ENCODE measurements at regions not wholly inside any gene's neighbourhood (a gene's known extent, or its start where the extent isn't known, plus 50 kb on each side); places are given as distances from the start of the nearest gene placed in this dataset.

- CTCF ChIA-PET = no interaction called here
- POLR2A ChIA-PET = no interaction called here
These were observed 200.8 kb upstream of the CHD6 start for GRCh38 chr20:41818991-41819390.

GRCh38 chr20:41818369-41818768 is 200.2 kb upstream of the CHD6 start:
- POLR2A ChIA-PET = no interaction called here
- CTCF ChIA-PET = no interaction called here

GRCh38 chr20:41811456-41811855 is 193.3 kb upstream of the CHD6 start:
- ChIA-PET CTCF (no interaction called here), POLR2A (no interaction called here)

- ChIA-PET CTCF (no interaction called here), POLR2A (no interaction called here)
These were observed 181.9 kb upstream of the CHD6 start for GRCh38 chr20:41800040-41800439.

- POLR2A ChIA-PET = no interaction called here
- CTCF ChIA-PET = no interaction called here
These were observed 180.8 kb upstream of the CHD6 start for GRCh38 chr20:41798930-41799502.

GRCh38 chr20:41786158-41786557 is 168.0 kb upstream of the CHD6 start:
- CTCF ChIA-PET = no interaction called here
- POLR2A ChIA-PET = no interaction called here

GRCh38 chr20:41784209-41784958 is 166.2 kb upstream of the CHD6 start:
- ChIA-PET POLR2A (no interaction called here), CTCF (no interaction called here)

- ChIA-PET CTCF (no interaction called here), POLR2A (interaction anchor here (0.5 kb wide), 1 partner anchor 172 kb away, joined by 3 read pairs; no protein-coding TSS in a partner anchor)
These were observed 165.4 kb upstream of the CHD6 start for GRCh38 chr20:41783423-41784208.

GRCh38 chr20:41782730-41783406 is 164.7 kb upstream of the CHD6 start:
- ChIA-PET CTCF (no interaction called here), POLR2A (interaction anchor here (0.5 kb wide), 1 partner anchor 171 kb away, joined by 3 read pairs; no protein-coding TSS in a partner anchor)

GRCh38 chr20:41782255-41782654 is 164.1 kb upstream of the CHD6 start:
- ChIA-PET POLR2A (no interaction called here), CTCF (no interaction called here)

- ChIA-PET CTCF (no interaction called here), POLR2A (no interaction called here)
These were observed 158.2 kb upstream of the CHD6 start for GRCh38 chr20:41776421-41776820.

- CTCF ChIA-PET = no interaction called here
- POLR2A ChIA-PET = no interaction called here
These were observed 156.1 kb upstream of the CHD6 start for GRCh38 chr20:41774291-41774690.

GRCh38 chr20:41770965-41771364 is 152.8 kb upstream of the CHD6 start:
- CTCF ChIA-PET = no interaction called here
- POLR2A ChIA-PET = no interaction called here

GRCh38 chr20:41770427-41770826 is 152.2 kb upstream of the CHD6 start:
- ChIA-PET POLR2A (no interaction called here), CTCF (no interaction called here)

- ChIA-PET CTCF (no interaction called here), POLR2A (no interaction called here)
These were observed 151.4 kb upstream of the CHD6 start for GRCh38 chr20:41769592-41770018.

- ChIA-PET POLR2A (no interaction called here), CTCF (no interaction called here)
These were observed 132.0 kb upstream of the CHD6 start for GRCh38 chr20:41750137-41750536.

GRCh38 chr20:41748756-41749582 is 130.8 kb upstream of the CHD6 start:
- CTCF ChIA-PET = no interaction called here
- POLR2A ChIA-PET = no interaction called here

GRCh38 chr20:41748051-41748450 is 129.9 kb upstream of the CHD6 start:
- ChIA-PET CTCF (no interaction called here), POLR2A (no interaction called here)

- POLR2A ChIA-PET = no interaction called here
- CTCF ChIA-PET = interaction anchor here (1.1 kb wide), 1 partner anchor 13 kb away, joined by 3 read pairs; no protein-coding TSS in a partner anchor
These were observed 129.0 kb upstream of the CHD6 start for GRCh38 chr20:41747226-41747625.

GRCh38 chr20:41746635-41747034 is 128.5 kb upstream of the CHD6 start:
- CTCF ChIA-PET = interaction anchor here (1.1 kb wide), 1 partner anchor 12 kb away, joined by 3 read pairs; no protein-coding TSS in a partner anchor

More at GRCh38 chr20:41746635-41747034, 128.5 kb upstream of the CHD6 start:
- POLR2A ChIA-PET = no interaction called here

All from activated CD8-positive, alpha-beta memory T cell treated with anti-CD3 and anti-CD28 coated beads for 36 hours (primary cell).